Fibroblast of lung (primary cell): ENCODE measurements at regions not wholly inside any gene's neighbourhood (a gene's known extent, or its start where the extent isn't known, plus 50 kb on each side); places are given as distances from the start of the nearest gene placed in this dataset.
A peak's percentile ranks its signal among the peaks of the same experiment; 100 is the strongest.

ENCODE experiments used
- DNase-seq, 2 donors: peaks; one replicate each; pipeline versions ENCODE4 v3.0.0 to v3.0.0-alpha.2; 2010; ENCODE audit warnings: low read depth in 2 of 2
- H2AFZ ChIP-seq: 2 replicates; pipeline ENCODE4 v1.5.1; 2012; ENCODE audit warnings: low read length, control low read depth, inconsistent platforms
- H3K27ac ChIP-seq: 2 replicates; pipeline ENCODE4 v1.5.1; 2011; ENCODE audit warnings: low read length, control low read depth; ENCODE audit not compliant: insufficient read depth
- H3K27me3 ChIP-seq: 2 replicates; pipeline ENCODE4 v1.5.1; 2011; ENCODE audit warnings: mild to moderate bottlenecking, low read length; ENCODE audit not compliant: control insufficient read depth, insufficient read depth
- H3K36me3 ChIP-seq: 2 replicates; pipeline ENCODE4 v1.5.1; 2011; ENCODE audit warnings: low read length; ENCODE audit not compliant: control insufficient read depth, insufficient read depth
- H3K4me1 ChIP-seq: 2 replicates; pipeline ENCODE4 v1.5.1; 2011; ENCODE audit warnings: low read length; ENCODE audit not compliant: control insufficient read depth, insufficient read depth; ENCODE audit errors: extremely low read depth
- H3K4me2 ChIP-seq: 2 replicates; pipeline ENCODE4 v1.5.1; 2011; ENCODE audit warnings: low read length, control low read depth; ENCODE audit not compliant: insufficient read depth; ENCODE audit errors: extremely low read depth
- H3K4me3 ChIP-seq, 4 experiments: fragments of 200-600 bp in 1 of 4; sonication (generic) in 1 of 4; replicated peaks in 1 of 4; 2 replicates each; pipeline ENCODE4 v1.5.1; 2011 to 2016; ENCODE audit warnings: low read length in 4 of 4, low read depth in 3 of 4, mild to moderate bottlenecking in 3 of 4, control low read depth in 2 of 4, inconsistent platforms in 1 of 4, mixed read lengths in 1 of 4; ENCODE audit not compliant: insufficient read depth in 1 of 4; ENCODE audit errors: control extremely low read depth in 1 of 4
- H3K79me2 ChIP-seq: 2 replicates; pipeline ENCODE4 v1.5.1; 2012; ENCODE audit warnings: mild to moderate bottlenecking, low read length, inconsistent platforms; ENCODE audit not compliant: control insufficient read depth, insufficient read depth
- H3K9ac ChIP-seq: 2 replicates; pipeline ENCODE4 v1.5.1; 2011; ENCODE audit warnings: mild to moderate bottlenecking, low read length, control low read depth; ENCODE audit not compliant: insufficient read depth
- H3K9me3 ChIP-seq: 2 replicates; pipeline ENCODE4 v1.5.1; 2012; ENCODE audit warnings: low read depth, low read length; ENCODE audit not compliant: control insufficient read depth, insufficient read depth
- H4K20me1 ChIP-seq: 2 replicates; pipeline ENCODE4 v1.5.1; 2011; ENCODE audit warnings: low read length; ENCODE audit not compliant: control insufficient read depth, insufficient read depth; ENCODE audit errors: extremely low read depth
- EZH2 ChIP-seq: IDR thresholded peaks from 2 replicates; pipeline ENCODE4 v1.5.1; 2012; ENCODE audit warnings: low read length, control low read depth, mild to moderate bottlenecking; ENCODE audit errors: missing control alignments
- TF ChIP-seq, protein P1 (sequence below), 2 donors: IDR thresholded peaks in 1 of 2; conservative IDR thresholded peaks in 1 of 2; 1 replicate in 1 of 2; 2 replicates in 1 of 2; pipeline ENCODE4 v1.5.1; 2011 to 2012; ENCODE audit warnings: low read length in 2 of 2, control low read depth in 1 of 2, inconsistent platforms in 1 of 2, low read depth in 1 of 2, mild to moderate bottlenecking in 1 of 2

DNA sequence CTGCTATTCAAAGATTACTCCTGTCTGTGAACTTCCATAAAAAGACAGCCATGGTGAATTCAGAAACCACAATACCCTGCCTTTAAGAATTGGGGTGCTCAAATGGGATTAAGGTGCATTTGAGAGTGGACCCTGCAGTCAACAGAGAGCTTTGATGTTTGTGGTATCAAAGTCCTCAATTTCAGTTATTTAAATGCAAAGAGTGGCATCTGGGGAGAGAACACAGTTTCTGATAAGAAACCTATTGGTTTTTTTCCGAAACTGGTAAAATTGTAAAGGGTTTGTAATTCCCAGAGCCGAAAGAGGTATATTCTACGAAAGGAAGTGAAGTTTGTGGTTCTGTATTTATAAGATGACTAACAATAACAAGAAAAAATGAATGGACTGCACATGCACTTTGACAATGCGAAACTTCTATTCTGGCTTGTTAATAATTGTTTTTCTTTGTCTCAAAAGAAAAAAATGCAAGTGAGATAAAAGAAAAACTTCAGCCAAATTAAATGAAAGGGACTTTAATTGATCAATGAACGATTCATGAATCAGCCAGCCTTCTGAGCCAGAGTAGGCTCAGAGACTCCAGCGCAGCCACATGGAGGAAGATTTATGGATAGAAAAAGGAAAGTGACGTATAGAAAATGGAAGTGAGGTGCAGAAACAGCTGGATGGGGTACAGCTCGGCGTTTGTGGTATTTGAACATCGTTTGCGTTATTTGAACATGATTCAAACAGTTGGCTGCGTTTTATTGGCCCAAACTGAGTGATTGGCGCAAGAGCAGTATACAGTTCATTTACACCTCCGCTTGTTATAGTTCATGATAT is 70.5 kb upstream of the DUSP22 start:
- Histone ChIP-seq H3K36me3 (no peaks in the 10 kb centered on the region), H3K4me2 (peak overlapping the region; percentile 45), H2AFZ (no peak overlapping the region), H3K4me1 (no peaks in the 10 kb centered on the region), H3K79me2 (no peaks in the 10 kb centered on the region), H3K27me3 (no peaks in the 10 kb centered on the region), H3K4me3 (peak overlapping the region in 1 of 4 experiments; percentile 3), H3K9me3 (no peaks in the 10 kb centered on the region), H3K9ac (no peak overlapping the region), H4K20me1 (no peaks in the 10 kb centered on the region), H3K27ac (no peak overlapping the region)
- TF ChIP-seq, protein P1, sequence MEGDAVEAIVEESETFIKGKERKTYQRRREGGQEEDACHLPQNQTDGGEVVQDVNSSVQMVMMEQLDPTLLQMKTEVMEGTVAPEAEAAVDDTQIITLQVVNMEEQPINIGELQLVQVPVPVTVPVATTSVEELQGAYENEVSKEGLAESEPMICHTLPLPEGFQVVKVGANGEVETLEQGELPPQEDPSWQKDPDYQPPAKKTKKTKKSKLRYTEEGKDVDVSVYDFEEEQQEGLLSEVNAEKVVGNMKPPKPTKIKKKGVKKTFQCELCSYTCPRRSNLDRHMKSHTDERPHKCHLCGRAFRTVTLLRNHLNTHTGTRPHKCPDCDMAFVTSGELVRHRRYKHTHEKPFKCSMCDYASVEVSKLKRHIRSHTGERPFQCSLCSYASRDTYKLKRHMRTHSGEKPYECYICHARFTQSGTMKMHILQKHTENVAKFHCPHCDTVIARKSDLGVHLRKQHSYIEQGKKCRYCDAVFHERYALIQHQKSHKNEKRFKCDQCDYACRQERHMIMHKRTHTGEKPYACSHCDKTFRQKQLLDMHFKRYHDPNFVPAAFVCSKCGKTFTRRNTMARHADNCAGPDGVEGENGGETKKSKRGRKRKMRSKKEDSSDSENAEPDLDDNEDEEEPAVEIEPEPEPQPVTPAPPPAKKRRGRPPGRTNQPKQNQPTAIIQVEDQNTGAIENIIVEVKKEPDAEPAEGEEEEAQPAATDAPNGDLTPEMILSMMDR (conservative IDR thresholded peaks at IDR 0.05 in 1 of 2, IDR thresholded peaks at IDR 0.05 in 1 of 2; ENCODE audit: low read depth in 1 of 2, low read length in 2 of 2) = no peak
- no peak for TF ChIP-seq EZH2
- peak; percentile 57 to 59 for DNase-seq

DNA sequence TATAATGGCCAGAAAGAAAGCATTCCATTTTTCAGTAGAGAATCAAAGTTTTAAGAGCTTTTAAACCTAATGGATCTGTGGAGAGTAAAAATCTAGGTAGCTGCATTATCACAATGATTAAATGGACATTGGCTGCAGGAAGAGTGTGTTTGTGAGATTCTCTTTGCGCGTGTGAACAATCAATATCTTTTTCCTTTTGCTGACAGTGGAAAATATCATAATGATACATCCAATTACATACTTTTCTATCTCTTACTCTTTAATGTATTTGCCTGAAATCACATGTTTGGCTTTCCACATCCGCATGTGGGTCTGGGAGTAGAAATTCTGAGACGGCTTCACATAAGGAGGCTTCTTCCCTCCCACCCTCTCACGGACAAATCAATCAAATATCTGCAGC is 69.8 kb upstream of the DUSP22 start:
- H2AFZ ChIP-seq = no peak overlapping the region
- H3K4me3 ChIP-seq = no peak overlapping the region
- H3K9ac ChIP-seq = no peak overlapping the region
- H3K9me3 ChIP-seq = no peaks in the 10 kb centered on the region
- TF ChIP-seq, protein P1 (conservative IDR thresholded peaks at IDR 0.05 in 1 of 2, IDR thresholded peaks at IDR 0.05 in 1 of 2; ENCODE audit: low read depth in 1 of 2, low read length in 2 of 2) = no peak
- no peak for TF ChIP-seq EZH2
- no peak for DNase-seq
- no peak overlapping the region for H3K27ac ChIP-seq
- no peaks in the 10 kb centered on the region for H3K36me3 ChIP-seq
- no peaks in the 10 kb centered on the region for H3K27me3 ChIP-seq
- no peaks in the 10 kb centered on the region for H4K20me1 ChIP-seq
- H3K4me2 ChIP-seq = no peak overlapping the region
- H3K79me2 ChIP-seq = no peaks in the 10 kb centered on the region
- H3K4me1 ChIP-seq = no peaks in the 10 kb centered on the region

DNA sequence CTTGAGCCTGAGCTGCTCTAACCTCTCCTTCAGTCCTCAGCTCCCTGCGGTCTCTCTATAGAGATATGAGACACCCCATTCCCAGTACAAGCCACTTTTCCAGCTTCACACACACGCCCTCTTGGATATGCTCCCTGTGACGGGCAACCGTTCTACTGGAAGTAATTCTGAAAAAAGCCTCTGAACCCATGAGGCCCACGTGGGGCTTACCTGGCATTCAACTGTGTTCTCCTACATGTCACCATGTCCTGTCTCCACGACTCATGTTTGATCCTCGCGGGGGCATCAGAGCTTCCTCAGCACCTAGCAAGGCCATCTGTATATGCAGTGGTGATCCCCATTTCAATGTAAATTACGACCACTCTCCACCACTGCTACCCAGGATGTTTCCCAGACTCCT is 69.2 kb upstream of the DUSP22 start:
- TF ChIP-seq EZH2 = no peak
- TF ChIP-seq, protein P1 (conservative IDR thresholded peaks at IDR 0.05 in 1 of 2, IDR thresholded peaks at IDR 0.05 in 1 of 2; ENCODE audit: low read depth in 1 of 2, low read length in 2 of 2) = no peak
- no peaks in the 10 kb centered on the region for H3K79me2 ChIP-seq
- H3K9me3 ChIP-seq = no peaks in the 10 kb centered on the region
- no peak overlapping the region for H3K4me2 ChIP-seq
- H3K9ac ChIP-seq = no peak overlapping the region
- no peak overlapping the region for H3K27ac ChIP-seq
- H3K36me3 ChIP-seq = no peaks in the 10 kb centered on the region
- no peak overlapping the region for H3K4me3 ChIP-seq
- H3K4me1 ChIP-seq = no peaks in the 10 kb centered on the region
- H3K27me3 ChIP-seq = no peaks in the 10 kb centered on the region
- DNase-seq = no peak
- H2AFZ ChIP-seq = no peak overlapping the region
- H4K20me1 ChIP-seq = no peaks in the 10 kb centered on the region
